Calu3 (cell line): ENCODE measurements at regions not wholly inside any gene's neighbourhood (a gene's known extent, or its start where the extent isn't known, plus 50 kb on each side); places are given as distances from the start of the nearest gene placed in this dataset.

ENCODE experiments used
- BruUV-seq: library from RNA; stranded (reverse); fragments of 400-500 nt; replicated peaks from 2 replicates; lab custom pipeline; 2021; lab: Mats Ljungman, UMichigan
- CTCF ChIA-PET: fragments of 300-600 bp; sonication (Branson Sonifier 250); formaldehyde crosslinking; loops from one replicate; lab custom pipeline; 2022; ENCODE audit warnings: antibody characterized with exemption; lab: Charles Lee
- DNase-seq: peaks from one replicate; pipeline ENCODE4 v3.0.0; 2022
- H3K27ac Mint-ChIP-seq: one replicate; pipeline ENCODE4 v1.8.0; 2022; ENCODE audit warnings: mixed read lengths; ENCODE audit not compliant: unreplicated experiment
- H3K27me3 Mint-ChIP-seq: one replicate; pipeline ENCODE4 v1.8.0; 2022; ENCODE audit warnings: mixed read lengths; ENCODE audit not compliant: unreplicated experiment
- H3K36me3 Mint-ChIP-seq: one replicate; pipeline ENCODE4 v1.8.0; 2022; ENCODE audit warnings: mild to moderate bottlenecking, moderate library complexity, mixed read lengths; ENCODE audit not compliant: insufficient read depth, unreplicated experiment
- H3K4me1 Mint-ChIP-seq: one replicate; pipeline ENCODE4 v1.8.0; 2022; ENCODE audit warnings: mild to moderate bottlenecking, low read depth, mixed read lengths; ENCODE audit not compliant: unreplicated experiment
- H3K4me3 Mint-ChIP-seq: one replicate; pipeline ENCODE4 v1.8.0; 2022; ENCODE audit warnings: mild to moderate bottlenecking, low read depth, moderate library complexity, mixed read lengths; ENCODE audit not compliant: unreplicated experiment
- H3K9me3 Mint-ChIP-seq: one replicate; pipeline ENCODE4 v1.8.0; 2022; ENCODE audit warnings: low read depth, mixed read lengths; ENCODE audit not compliant: unreplicated experiment
- intact Hi-C: fragments of 100-400 bp; cut with micrococcal nuclease; formaldehyde crosslinking; loops from one replicate; pipeline ENCODE4 v1.10.0; 2022; ENCODE audit not compliant: unreplicated experiment
- TF ChIP-seq, protein P1 (sequence below): fragments of 200-600 bp; IDR thresholded peaks from one replicate; pipeline ENCODE4 v1.8.0; 2022; ENCODE audit warnings: antibody characterized with exemption; ENCODE audit not compliant: unreplicated experiment

DNA sequence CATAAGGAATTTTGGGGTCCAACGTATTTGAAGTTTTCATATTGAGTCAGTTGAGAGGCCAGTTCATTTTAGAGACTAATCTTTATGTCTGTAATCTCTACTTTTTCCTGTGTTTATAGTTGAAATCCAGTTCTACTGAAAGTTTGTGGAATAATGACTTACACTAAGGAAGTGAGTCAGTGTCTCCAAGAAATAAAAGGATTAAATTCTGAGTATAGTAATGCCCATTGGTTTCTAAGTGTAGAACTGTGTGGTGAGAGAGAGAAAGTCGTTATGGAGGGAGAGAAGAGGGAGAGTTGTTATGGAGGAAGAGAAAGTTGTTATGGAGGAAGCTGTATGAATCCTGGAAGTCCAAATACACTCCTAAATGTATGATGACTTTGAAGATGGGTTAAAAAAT lies 264.6 kb upstream of the HAND2 start:
- no peaks in the 10 kb centered on the region for H3K9me3 Mint-ChIP-seq
- H3K27ac Mint-ChIP-seq, result no peak overlapping the region
- H3K27me3 Mint-ChIP-seq, result no peaks in the 10 kb centered on the region
- no peak overlapping the region for H3K4me3 Mint-ChIP-seq
- TF ChIP-seq, protein P1, sequence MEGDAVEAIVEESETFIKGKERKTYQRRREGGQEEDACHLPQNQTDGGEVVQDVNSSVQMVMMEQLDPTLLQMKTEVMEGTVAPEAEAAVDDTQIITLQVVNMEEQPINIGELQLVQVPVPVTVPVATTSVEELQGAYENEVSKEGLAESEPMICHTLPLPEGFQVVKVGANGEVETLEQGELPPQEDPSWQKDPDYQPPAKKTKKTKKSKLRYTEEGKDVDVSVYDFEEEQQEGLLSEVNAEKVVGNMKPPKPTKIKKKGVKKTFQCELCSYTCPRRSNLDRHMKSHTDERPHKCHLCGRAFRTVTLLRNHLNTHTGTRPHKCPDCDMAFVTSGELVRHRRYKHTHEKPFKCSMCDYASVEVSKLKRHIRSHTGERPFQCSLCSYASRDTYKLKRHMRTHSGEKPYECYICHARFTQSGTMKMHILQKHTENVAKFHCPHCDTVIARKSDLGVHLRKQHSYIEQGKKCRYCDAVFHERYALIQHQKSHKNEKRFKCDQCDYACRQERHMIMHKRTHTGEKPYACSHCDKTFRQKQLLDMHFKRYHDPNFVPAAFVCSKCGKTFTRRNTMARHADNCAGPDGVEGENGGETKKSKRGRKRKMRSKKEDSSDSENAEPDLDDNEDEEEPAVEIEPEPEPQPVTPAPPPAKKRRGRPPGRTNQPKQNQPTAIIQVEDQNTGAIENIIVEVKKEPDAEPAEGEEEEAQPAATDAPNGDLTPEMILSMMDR, result no peak
- DNase-seq, result no peak
- H3K4me1 Mint-ChIP-seq, result no peaks in the 10 kb centered on the region
- intact Hi-C loops, result no loop called here
- H3K36me3 Mint-ChIP-seq, result no peaks in the 10 kb centered on the region
- BruUV-seq, result no TSS peak
- CTCF ChIA-PET, result no interaction called here

DNA sequence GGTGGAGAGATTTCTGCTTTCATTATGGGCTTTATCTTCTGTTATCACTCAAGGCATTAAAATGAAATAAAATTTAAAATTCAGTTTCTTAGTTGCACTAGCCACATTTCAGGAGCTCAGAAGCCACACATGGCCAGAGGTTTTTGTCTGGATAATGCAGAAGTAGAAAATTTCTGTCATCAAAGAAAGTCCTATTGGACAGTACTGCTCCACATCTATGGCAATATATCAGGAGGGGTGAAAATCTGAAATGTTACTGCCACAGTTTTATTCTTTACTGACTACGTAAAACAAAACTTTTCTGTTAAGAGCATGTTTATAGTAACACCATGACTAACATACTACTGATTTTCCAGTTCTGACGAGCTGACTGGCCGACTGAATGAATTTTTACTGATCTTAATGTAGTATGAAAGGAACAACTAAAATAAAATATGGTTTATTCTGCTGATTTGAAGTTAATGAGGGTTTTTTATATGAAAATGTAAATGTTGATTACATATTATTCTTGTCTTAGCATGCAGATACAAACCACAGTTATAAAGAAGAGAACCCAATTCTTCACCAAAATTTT lies 264.0 kb upstream of the HAND2 start:
- no peak overlapping the region for H3K4me3 Mint-ChIP-seq
- TF ChIP-seq, protein P1, result no peak
- no peak overlapping the region for H3K27ac Mint-ChIP-seq
- H3K4me1 Mint-ChIP-seq, result no peaks in the 10 kb centered on the region
- no peaks in the 10 kb centered on the region for H3K27me3 Mint-ChIP-seq
- no peak for DNase-seq
- H3K36me3 Mint-ChIP-seq, result no peaks in the 10 kb centered on the region
- no peaks in the 10 kb centered on the region for H3K9me3 Mint-ChIP-seq
- BruUV-seq, result no TSS peak
- CTCF ChIA-PET, result no interaction called here
- intact Hi-C loops, result no loop called here

DNA sequence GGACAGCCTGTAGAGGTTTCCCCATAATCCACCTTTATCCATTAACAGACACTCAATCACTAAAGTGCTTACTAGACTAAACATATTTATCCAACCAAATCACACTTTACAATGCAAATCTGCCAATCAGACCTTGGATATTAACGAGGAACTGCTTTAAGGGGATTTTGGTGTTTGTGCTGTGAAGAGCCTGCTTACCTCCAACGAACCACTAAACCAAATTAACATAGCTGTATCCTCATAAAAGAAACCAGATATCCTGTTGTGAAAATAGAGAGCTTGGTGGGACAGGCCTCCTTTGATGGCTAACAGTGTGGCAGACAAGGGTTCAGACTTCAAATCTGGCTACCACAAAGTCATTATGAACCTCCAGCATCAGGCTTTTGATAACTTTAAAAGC lies 252.6 kb upstream of the HAND2 start:
- DNase-seq, result no peak
- Mint-ChIP-seq H3K27ac (no peak overlapping the region), H3K4me1 (no peaks in the 10 kb centered on the region), H3K9me3 (peaks cover 2% of the 10 kb centered on the region), H3K4me3 (no peak overlapping the region), H3K27me3 (no peaks in the 10 kb centered on the region), H3K36me3 (no peaks in the 10 kb centered on the region)
- no TSS peak for BruUV-seq
- CTCF ChIA-PET, result no interaction called here
- intact Hi-C loops, result no loop called here
- TF ChIP-seq, protein P1, result no peak

DNA sequence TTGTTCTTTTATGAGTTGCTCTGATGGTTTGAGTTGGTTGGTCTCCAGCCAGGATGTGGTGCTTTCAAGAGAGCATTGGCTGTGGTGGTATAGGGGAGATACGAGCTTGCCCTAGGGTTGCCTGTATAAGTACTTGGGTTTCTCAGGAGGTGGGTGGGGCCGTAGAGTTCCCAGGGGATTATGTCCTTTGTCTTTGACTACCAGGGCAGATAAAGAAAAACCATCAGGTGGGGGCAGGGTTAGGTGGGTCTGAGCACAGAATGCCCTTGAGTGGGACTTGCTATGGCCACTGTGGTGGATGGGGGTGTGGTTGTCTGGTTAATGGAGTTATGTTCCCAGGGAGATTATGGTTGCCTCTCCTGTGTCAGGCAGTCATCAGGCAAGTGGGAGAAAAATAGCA lies 247.9 kb upstream of the HAND2 start:
- CTCF ChIA-PET, result no interaction called here
- no TSS peak for BruUV-seq
- DNase-seq, result no peak
- Mint-ChIP-seq H3K27me3 (no peaks in the 10 kb centered on the region), H3K4me3 (no peak overlapping the region), H3K36me3 (no peaks in the 10 kb centered on the region), H3K27ac (no peak overlapping the region), H3K4me1 (no peaks in the 10 kb centered on the region), H3K9me3 (peaks cover 5% of the 10 kb centered on the region)
- intact Hi-C loops, result no loop called here
- TF ChIP-seq, protein P1, result no peak
